HG03432 (cell line): ENCODE measurements at regions not wholly inside any gene's neighbourhood (a gene's known extent, or its start where the extent isn't known, plus 50 kb on each side); places are given as distances from the start of the nearest gene placed in this dataset.
"Not testable (repeated sequence)": the region's sequence is repeated elsewhere in the genome, so short reads cannot be mapped to it uniquely, and the experiment has no call there.

Experiments used
- ATAC-seq: cut with Tn5 transposase; IDR thresholded peaks from one replicate; pipeline ENCODE4 v1.9.1; 2021; ENCODE audit warnings: mild to moderate bottlenecking, moderate library complexity; ENCODE audit not compliant: unreplicated experiment

- ATAC-seq = no peak
These were observed 105.1 kb downstream of the OXSM start for GRCh38 chr3:25895031-25895430.

GRCh38 chr3:25895443-25895842 lies 105.6 kb downstream of the OXSM start:
- no peak for ATAC-seq

GRCh38 chr3:25897019-25897418 lies 107.1 kb downstream of the OXSM start:
- ATAC-seq = peak; percentile 86

GRCh38 chr3:25899352-25900101 lies 109.6 kb downstream of the OXSM start:
- no peak for ATAC-seq

- ATAC-seq = no peak
These were observed 110.3 kb downstream of the OXSM start for GRCh38 chr3:25900161-25900560.

- ATAC-seq = no peak
These were observed 111.9 kb downstream of the OXSM start for GRCh38 chr3:25901796-25902195.

- no peak for ATAC-seq
These were observed 112.7 kb downstream of the OXSM start for GRCh38 chr3:25902586-25902985.

GRCh38 chr3:25903371-25904129 lies 113.7 kb downstream of the OXSM start:
- no peak for ATAC-seq

- ATAC-seq = no peak
These were observed 114.3 kb downstream of the OXSM start for GRCh38 chr3:25904206-25904605.

- ATAC-seq = no peak
These were observed 116.4 kb downstream of the OXSM start for GRCh38 chr3:25906132-25906906.

GRCh38 chr3:25907081-25907480 lies 117.2 kb downstream of the OXSM start:
- ATAC-seq = no peak

GRCh38 chr3:25910105-25910504 lies 120.2 kb downstream of the OXSM start:
- no peak for ATAC-seq

- ATAC-seq = no peak
These were observed 121.1 kb downstream of the OXSM start for GRCh38 chr3:25910997-25911396.

- ATAC-seq = no peak
These were observed 121.8 kb downstream of the OXSM start for GRCh38 chr3:25911525-25912295.

GRCh38 chr3:25913179-25913578 lies 123.3 kb downstream of the OXSM start:
- ATAC-seq = no peak

- ATAC-seq = no peak
These were observed 125.8 kb downstream of the OXSM start for GRCh38 chr3:25915673-25916072.

GRCh38 chr3:25916321-25916720 lies 126.4 kb downstream of the OXSM start:
- no peak for ATAC-seq

GRCh38 chr3:25931967-25932366 lies 142.1 kb downstream of the OXSM start:
- not testable (repeated sequence) for ATAC-seq

GRCh38 chr3:25938566-25939325 lies 148.9 kb downstream of the OXSM start:
- no peak for ATAC-seq

- ATAC-seq = no peak
These were observed 151.0 kb downstream of the OXSM start for GRCh38 chr3:25940935-25941334.
